ENCODE measurements at regions not wholly inside any gene's neighbourhood (a gene's known extent, or its start where the extent isn't known, plus 50 kb on each side); places are given as distances from the start of the nearest gene placed in this dataset.

GRCh38 chr16:63082101-63082500, 1045.9 kb upstream of the CDH8 start:
- Histone ChIP-seq H3K27me3 (no peaks in the 10 kb centered on the region), H3K9me3 (no peaks in the 10 kb centered on the region), H3K36me3 (no peaks in the 10 kb centered on the region), H3K27ac (no peak overlapping the region), H3K4me1 (no peaks in the 10 kb centered on the region), H3K4me3 (no peak overlapping the region)
- intact Hi-C loops (cut with DNase I; ENCODE audit: low total_unique reads), result no loop called here
- TF ChIP-seq CTCF (IDR thresholded peaks at IDR 0.05), result no peak
- no peak for TF ChIP-seq POLR2A (IDR thresholded peaks at IDR 0.05)
- no peak for DNase-seq

- no peak for DNase-seq
- no peak for TF ChIP-seq CTCF (IDR thresholded peaks at IDR 0.05)
- no peak for TF ChIP-seq POLR2A (IDR thresholded peaks at IDR 0.05)
- Histone ChIP-seq H3K4me3 (no peak overlapping the region), H3K36me3 (no peaks in the 10 kb centered on the region), H3K9me3 (no peaks in the 10 kb centered on the region), H3K4me1 (no peaks in the 10 kb centered on the region), H3K27ac (no peak overlapping the region), H3K27me3 (no peaks in the 10 kb centered on the region)
- intact Hi-C loops (cut with DNase I; ENCODE audit: low total_unique reads), result no loop called here
These were observed 1044.5 kb upstream of the CDH8 start for GRCh38 chr16:63080746-63081145.

GRCh38 chr16:63069047-63069446, 1032.8 kb upstream of the CDH8 start:
- no peaks in the 10 kb centered on the region for H3K4me1 ChIP-seq
- intact Hi-C loops (cut with DNase I; ENCODE audit: low total_unique reads), result no loop called here
- H3K27me3 ChIP-seq, result no peaks in the 10 kb centered on the region
- H3K4me3 ChIP-seq, result no peak overlapping the region
- no peaks in the 10 kb centered on the region for H3K9me3 ChIP-seq
- H3K27ac ChIP-seq, result no peak overlapping the region
- H3K36me3 ChIP-seq, result no peaks in the 10 kb centered on the region
- TF ChIP-seq POLR2A (IDR thresholded peaks at IDR 0.05), result no peak
- no peak for TF ChIP-seq CTCF (IDR thresholded peaks at IDR 0.05)
- no peak for DNase-seq

- intact Hi-C loops (cut with DNase I; ENCODE audit: low total_unique reads), result no loop called here
- H3K27me3 ChIP-seq, result no peaks in the 10 kb centered on the region
- H3K4me1 ChIP-seq, result no peaks in the 10 kb centered on the region
- DNase-seq, result no peak
- H3K36me3 ChIP-seq, result no peaks in the 10 kb centered on the region
- TF ChIP-seq CTCF (IDR thresholded peaks at IDR 0.05), result no peak
- no peak for TF ChIP-seq POLR2A (IDR thresholded peaks at IDR 0.05)
- H3K27ac ChIP-seq, result no peak overlapping the region
- H3K9me3 ChIP-seq, result no peaks in the 10 kb centered on the region
- H3K4me3 ChIP-seq, result no peak overlapping the region
These were observed 1030.9 kb upstream of the CDH8 start for GRCh38 chr16:63067141-63067540.

GRCh38 chr16:63066552-63066951, 1030.3 kb upstream of the CDH8 start:
- Histone ChIP-seq H3K9me3 (no peaks in the 10 kb centered on the region), H3K36me3 (no peaks in the 10 kb centered on the region), H3K27me3 (no peaks in the 10 kb centered on the region), H3K4me3 (no peak overlapping the region), H3K27ac (no peak overlapping the region), H3K4me1 (no peaks in the 10 kb centered on the region)
- intact Hi-C loops (cut with DNase I; ENCODE audit: low total_unique reads), result no loop called here
- DNase-seq, result no peak
- no peak for TF ChIP-seq CTCF (IDR thresholded peaks at IDR 0.05)
- TF ChIP-seq POLR2A (IDR thresholded peaks at IDR 0.05), result no peak

All from uterus (tissue), 3 donors.